ENCODE measurements at regions not wholly inside any gene's neighbourhood (a gene's known extent, or its start where the extent isn't known, plus 50 kb on each side); places are given as distances from the start of the nearest gene placed in this dataset.

- TF ChIP-seq POLR2A (IDR thresholded peaks at IDR 0.05) (no peak), CTCF (IDR thresholded peaks at IDR 0.05) (no peak), EP300 (IDR thresholded peaks at IDR 0.05) (no peak)
- H3K36me3 ChIP-seq, result no peaks in the 10 kb centered on the region
- H3K4me1 ChIP-seq (ENCODE audit: insufficient read depth), result no peaks in the 10 kb centered on the region
- intact Hi-C loops (cut with DNase I), result no loop called here
- no peak overlapping the region for H3K4me3 ChIP-seq
- 85 to 89% (median 85%) methylated on average over 2 of the region's 2 CpGs for WGBS, 3 donors
- no peaks in the 10 kb centered on the region for H3K9me3 ChIP-seq
- no peak overlapping the region for H3K27ac ChIP-seq
- DNase-seq, result no peak
- H3K27me3 ChIP-seq, result no peaks in the 10 kb centered on the region
These were observed 1365.4 kb upstream of the RAG2 start for GRCh38 chr11:37963440-37963839.

DNA sequence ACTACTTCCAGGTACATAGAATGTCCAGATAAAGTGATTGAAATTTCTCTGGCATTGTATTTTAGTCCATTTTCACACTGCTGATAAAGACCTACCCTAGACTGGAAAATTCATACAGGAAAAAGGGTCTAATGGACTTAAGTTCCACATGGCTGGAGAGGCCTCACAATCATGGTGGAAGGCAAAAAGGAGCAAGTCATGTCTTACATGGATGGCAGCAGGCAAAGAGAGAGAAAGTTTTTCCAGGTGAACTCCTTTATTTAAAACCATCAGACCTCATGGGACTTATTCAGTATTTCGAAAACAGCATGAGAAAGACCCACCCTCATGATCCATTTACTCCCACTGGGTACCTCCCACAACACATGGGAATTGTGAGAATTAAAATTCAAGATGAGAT lies 1359.7 kb upstream of the RAG2 start:
- Histone ChIP-seq H3K27ac (no peak overlapping the region), H3K4me3 (no peak overlapping the region), H3K4me1 (ENCODE audit: insufficient read depth) (no peaks in the 10 kb centered on the region), H3K36me3 (no peaks in the 10 kb centered on the region), H3K27me3 (no peaks in the 10 kb centered on the region), H3K9me3 (no peaks in the 10 kb centered on the region)
- intact Hi-C loops (cut with DNase I), result no loop called here
- no peak for TF ChIP-seq CTCF (IDR thresholded peaks at IDR 0.05)
- DNase-seq, result no peak
- 79 to 87% (median 83%) methylated on average over 1 of the region's 1 CpG for WGBS, 3 donors

- Histone ChIP-seq H3K27me3 (no peaks in the 10 kb centered on the region), H3K4me3 (no peak overlapping the region), H3K4me1 (ENCODE audit: insufficient read depth) (no peaks in the 10 kb centered on the region), H3K36me3 (no peaks in the 10 kb centered on the region), H3K9me3 (no peaks in the 10 kb centered on the region), H3K27ac (no peak overlapping the region)
- WGBS, 3 donors, result 15 to 32% (median 19%) methylated on average over 2 of the region's 2 CpGs
- no peak for DNase-seq
- TF ChIP-seq POLR2A (IDR thresholded peaks at IDR 0.05), result no peak
- no peak for TF ChIP-seq EP300 (IDR thresholded peaks at IDR 0.05)
- no peak for TF ChIP-seq CTCF (IDR thresholded peaks at IDR 0.05)
- intact Hi-C loops (cut with DNase I), result no loop called here
These were observed 1354.0 kb upstream of the RAG2 start for GRCh38 chr11:37951996-37952395.

- TF ChIP-seq CTCF (IDR thresholded peaks at IDR 0.05) (no peak), EP300 (IDR thresholded peaks at IDR 0.05) (no peak), POLR2A (IDR thresholded peaks at IDR 0.05) (no peak)
- H3K9me3 ChIP-seq, result no peaks in the 10 kb centered on the region
- H3K27me3 ChIP-seq, result no peaks in the 10 kb centered on the region
- 82 to 90% (median 86%) methylated on average over 3 of the region's 3 CpGs for WGBS, 3 donors
- H3K27ac ChIP-seq, result no peak overlapping the region
- no peaks in the 10 kb centered on the region for H3K4me1 ChIP-seq (ENCODE audit: insufficient read depth)
- intact Hi-C loops (cut with DNase I), result no loop called here
- no peak for DNase-seq
- no peaks in the 10 kb centered on the region for H3K36me3 ChIP-seq
- H3K4me3 ChIP-seq, result no peak overlapping the region
These were observed 1350.2 kb upstream of the RAG2 start for GRCh38 chr11:37948258-37948657.

GRCh38 chr11:37947821-37948220 lies 1349.8 kb upstream of the RAG2 start:
- no peak overlapping the region for H3K27ac ChIP-seq
- H3K36me3 ChIP-seq, result no peaks in the 10 kb centered on the region
- intact Hi-C loops (cut with DNase I), result no loop called here
- TF ChIP-seq CTCF (IDR thresholded peaks at IDR 0.05) (no peak), POLR2A (IDR thresholded peaks at IDR 0.05) (no peak), EP300 (IDR thresholded peaks at IDR 0.05) (no peak)
- no peak for DNase-seq
- H3K4me1 ChIP-seq (ENCODE audit: insufficient read depth), result no peaks in the 10 kb centered on the region
- no peaks in the 10 kb centered on the region for H3K9me3 ChIP-seq
- 92 to 100% (median 93%) methylated on average over 3 of the region's 3 CpGs for WGBS, 3 donors
- no peak overlapping the region for H3K4me3 ChIP-seq
- H3K27me3 ChIP-seq, result no peaks in the 10 kb centered on the region

Data from ovary (tissue), 7 donors.